ENCODE measurements at regions not wholly inside any gene's neighbourhood (a gene's known extent, or its start where the extent isn't known, plus 50 kb on each side); places are given as distances from the start of the nearest gene placed in this dataset.

- Histone ChIP-seq H3K4me3 (no peak overlapping the region), H3K36me3 (no peaks in the 10 kb centered on the region), H3K4me1 (peaks cover 0 to 8% of the 10 kb centered on the region in 2 donors), H3K27ac (no peak overlapping the region), H3K9me3 (no peaks in the 10 kb centered on the region), H3K27me3 (no peaks in the 10 kb centered on the region)
- DNase-seq (ENCODE audit: low spot score) = no peak
- no peak for TF ChIP-seq CTCF (IDR thresholded peaks at IDR 0.05)
Measured at GRCh38 chr17:27970587-27970986, 71.9 kb upstream of the NLK start.

- Histone ChIP-seq H3K9me3 (no peaks in the 10 kb centered on the region), H3K27ac (no peak overlapping the region), H3K27me3 (no peaks in the 10 kb centered on the region), H3K4me1 (peaks cover 0 to 4% of the 10 kb centered on the region in 2 donors), H3K4me3 (no peak overlapping the region), H3K36me3 (no peaks in the 10 kb centered on the region)
- no peak for TF ChIP-seq CTCF (IDR thresholded peaks at IDR 0.05)
- no peak for DNase-seq (ENCODE audit: low spot score)
Measured at GRCh38 chr17:27973258-27974044, 69.0 kb upstream of the NLK start.

GRCh38 chr17:27974045-27974436 lies 68.4 kb upstream of the NLK start:
- no peaks in the 10 kb centered on the region for H3K27me3 ChIP-seq
- TF ChIP-seq CTCF (IDR thresholded peaks at IDR 0.05) = no peak
- DNase-seq (ENCODE audit: low spot score) = no peak

GRCh38 chr17:27974531-27975145 lies 67.8 kb upstream of the NLK start:
- H3K4me3 ChIP-seq = no peak overlapping the region
- no peaks in the 10 kb centered on the region for H3K4me1 ChIP-seq
- no peak for DNase-seq (ENCODE audit: low spot score)
- no peaks in the 10 kb centered on the region for H3K27me3 ChIP-seq
- H3K36me3 ChIP-seq = no peaks in the 10 kb centered on the region
- no peak overlapping the region for H3K27ac ChIP-seq
- H3K9me3 ChIP-seq = no peaks in the 10 kb centered on the region
- no peak for TF ChIP-seq CTCF (IDR thresholded peaks at IDR 0.05)

More at GRCh38 chr17:27974045-27974436, 68.4 kb upstream of the NLK start:
- no peaks in the 10 kb centered on the region for H3K4me1 ChIP-seq
- no peak overlapping the region for H3K27ac ChIP-seq
- H3K4me3 ChIP-seq = no peak overlapping the region
- H3K36me3 ChIP-seq = no peaks in the 10 kb centered on the region
- no peaks in the 10 kb centered on the region for H3K9me3 ChIP-seq

GRCh38 chr17:27975146-27976011 lies 67.1 kb upstream of the NLK start:
- no peaks in the 10 kb centered on the region for H3K9me3 ChIP-seq
- no peak for TF ChIP-seq CTCF (IDR thresholded peaks at IDR 0.05)
- H3K27ac ChIP-seq = no peak overlapping the region
- no peaks in the 10 kb centered on the region for H3K36me3 ChIP-seq
- H3K27me3 ChIP-seq = no peaks in the 10 kb centered on the region
- DNase-seq (ENCODE audit: low spot score) = no peak
- no peak overlapping the region for H3K4me3 ChIP-seq
- H3K4me1 ChIP-seq = no peaks in the 10 kb centered on the region
